CD4-positive, alpha-beta T cell treated with Interleukin-6 for 4 hours (primary cell): ENCODE measurements at regions not wholly inside any gene's neighbourhood (a gene's known extent, or its start where the extent isn't known, plus 50 kb on each side); places are given as distances from the start of the nearest gene placed in this dataset.
A peak's percentile ranks its signal among the peaks of the same experiment; 100 is the strongest.
"Not testable (repeated sequence)": the region's sequence is repeated elsewhere in the genome, so short reads cannot be mapped to it uniquely, and the experiment has no call there.

ENCODE experiments used
- DNase-seq: peaks from one replicate; pipeline ENCODE4 v3.0.0-alpha.2; 2020; ENCODE audit warnings: mixed read lengths

DNA sequence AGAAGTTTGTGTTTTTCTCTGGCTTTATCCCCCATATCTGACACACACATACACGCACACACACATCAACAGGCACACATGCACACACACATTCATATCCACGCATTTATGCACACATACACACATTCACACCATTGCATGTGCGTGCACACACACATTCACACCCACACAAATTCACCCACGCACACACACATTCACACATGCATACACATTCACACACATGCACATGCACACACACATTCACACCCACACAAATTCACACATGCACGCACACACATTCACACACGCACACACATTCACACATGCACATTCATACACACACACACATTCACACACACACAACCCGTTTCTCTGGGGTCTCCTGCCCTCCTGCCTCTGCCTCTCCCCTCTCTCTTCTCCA, 264.2 kb downstream of the BCL11B start:
- DNase-seq = no peak

DNA sequence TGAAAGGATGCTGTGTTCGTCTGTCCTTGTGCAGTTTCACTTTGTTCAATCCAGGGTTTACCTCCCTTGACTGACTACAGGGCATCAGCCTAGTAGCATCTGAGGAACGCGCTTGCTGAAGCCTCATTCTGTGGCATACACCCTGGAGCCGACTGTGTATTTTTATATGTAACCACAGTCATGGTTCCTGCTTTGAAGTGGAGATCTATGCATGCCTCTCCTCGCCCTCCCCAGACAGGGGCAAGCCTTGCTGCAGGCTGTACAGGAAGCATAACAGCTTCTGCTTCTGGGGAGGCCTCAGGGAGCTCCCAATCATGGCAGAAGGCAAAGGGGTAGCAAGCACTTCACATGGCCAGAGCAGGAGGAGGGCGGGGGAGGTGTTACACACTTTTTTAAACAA, 262.1 kb downstream of the BCL11B start:
- peak; percentile 48 for DNase-seq

DNA sequence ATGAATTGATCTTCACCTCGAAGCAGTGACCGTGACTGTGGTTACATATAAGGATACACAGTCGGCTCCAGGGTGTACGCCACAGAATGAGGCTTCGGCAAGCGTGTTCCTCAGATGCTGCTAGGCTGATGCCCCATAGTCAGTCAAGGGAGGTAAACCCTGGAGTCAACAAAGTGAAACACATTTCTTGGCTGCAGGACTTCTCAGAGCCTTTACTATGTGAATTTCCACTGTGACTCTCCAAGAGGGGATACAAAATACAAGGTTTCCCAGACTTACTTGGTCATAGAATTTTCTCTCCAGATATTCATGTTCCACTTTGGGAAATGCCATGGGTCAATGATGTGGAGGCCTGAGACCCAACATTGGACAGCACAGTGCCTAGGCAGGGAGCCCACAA, 260.6 kb downstream of the BCL11B start:
- no peak for DNase-seq

DNA sequence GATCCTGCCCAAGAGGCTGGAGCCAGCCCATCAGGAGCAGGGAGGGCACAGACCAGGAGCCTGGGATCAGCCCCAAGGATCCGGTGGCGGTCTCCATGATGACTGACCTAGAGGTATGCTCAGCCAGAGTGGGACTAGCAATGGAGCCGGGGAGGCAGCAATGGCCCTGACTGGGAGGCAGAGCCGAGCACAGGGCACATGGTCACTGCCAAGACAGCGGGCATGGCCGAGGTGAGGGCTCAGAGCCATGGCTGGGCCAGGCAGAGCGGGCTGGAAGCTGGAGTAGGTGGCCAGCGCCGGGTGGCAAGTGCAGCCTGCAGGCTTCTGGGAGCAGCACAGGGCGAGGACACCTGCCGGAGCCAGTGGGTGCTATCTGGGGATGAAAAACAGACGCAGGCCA, 259.3 kb downstream of the BCL11B start:
- DNase-seq = no peak

DNA sequence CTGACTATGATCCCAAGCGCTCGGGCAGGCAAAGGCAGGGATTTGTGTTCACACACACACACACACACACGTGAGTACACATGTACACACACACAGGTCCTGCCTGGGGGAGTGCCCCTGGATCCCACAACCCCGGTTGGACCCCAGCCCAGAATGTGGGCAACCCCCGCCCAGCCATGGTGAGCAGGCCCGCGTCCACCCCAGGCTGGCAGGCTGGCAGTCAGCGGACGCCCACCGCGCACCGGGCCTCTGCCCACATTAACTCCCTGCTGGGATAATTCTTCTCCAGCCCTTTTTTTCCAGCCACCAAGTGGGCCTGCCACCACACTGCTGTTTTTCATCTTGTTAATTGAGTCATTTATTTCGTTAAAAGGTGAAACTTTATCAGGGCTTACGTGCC, 256.2 kb downstream of the BCL11B start:
- no peak for DNase-seq

DNA sequence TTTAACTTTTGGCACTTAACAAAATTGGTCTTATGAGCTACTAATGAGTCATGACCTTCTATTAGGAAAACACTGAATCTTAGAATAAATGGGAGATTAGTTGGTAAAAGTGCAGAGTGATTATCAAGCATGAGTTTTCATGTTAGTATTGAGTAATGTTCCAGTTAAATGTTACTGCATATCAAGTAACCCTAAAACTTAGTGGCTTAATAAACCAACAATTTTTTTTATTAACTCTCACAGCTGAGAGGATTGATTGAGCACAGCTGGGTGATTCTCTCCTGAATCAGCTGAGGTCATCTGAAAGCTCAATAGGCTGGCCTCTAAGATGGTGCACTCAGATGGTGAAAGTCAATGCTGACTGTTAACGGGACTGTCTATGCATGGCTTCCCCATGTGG, 248.6 kb downstream of the BCL11B start:
- no peak for DNase-seq

DNA sequence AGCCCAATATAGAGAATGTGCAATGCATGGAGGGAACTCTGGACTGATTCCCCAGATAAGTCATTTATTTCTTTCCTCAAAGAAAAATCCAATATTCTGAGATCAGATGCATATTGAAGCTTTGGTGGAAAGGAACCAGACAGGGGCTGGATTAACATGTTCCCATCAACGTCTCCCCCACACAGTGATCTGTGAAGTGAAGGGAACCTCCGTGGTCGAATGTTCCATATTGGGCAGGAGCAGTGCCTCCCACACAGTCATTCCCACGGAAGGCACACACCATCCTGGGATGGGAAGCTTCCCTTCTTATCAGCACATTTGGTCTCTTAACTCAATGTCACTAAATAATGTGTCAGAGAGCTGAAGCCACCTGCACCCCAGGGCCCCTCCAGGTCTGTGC, 247.1 kb downstream of the BCL11B start:
- no peak for DNase-seq

DNA sequence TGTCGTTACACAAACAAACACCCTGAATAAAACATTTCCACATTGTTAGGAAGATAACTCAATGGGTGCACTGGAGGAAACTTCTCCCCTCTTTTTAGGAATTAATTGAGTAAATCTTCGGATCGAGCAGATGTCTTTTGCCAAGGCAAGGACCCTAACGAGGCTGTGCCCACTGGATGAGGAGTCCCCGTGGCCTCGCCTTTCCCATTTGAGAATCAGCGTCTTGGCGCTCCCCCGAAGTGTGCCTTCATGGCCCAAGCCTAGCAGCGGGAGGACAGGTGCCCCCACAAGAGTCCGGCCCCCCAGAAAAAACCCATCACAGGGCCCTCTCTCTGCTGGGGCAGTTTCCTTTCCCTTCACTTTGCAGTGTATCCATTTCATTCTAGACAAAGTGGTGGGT, 246.6 kb downstream of the BCL11B start:
- no peak for DNase-seq

DNA sequence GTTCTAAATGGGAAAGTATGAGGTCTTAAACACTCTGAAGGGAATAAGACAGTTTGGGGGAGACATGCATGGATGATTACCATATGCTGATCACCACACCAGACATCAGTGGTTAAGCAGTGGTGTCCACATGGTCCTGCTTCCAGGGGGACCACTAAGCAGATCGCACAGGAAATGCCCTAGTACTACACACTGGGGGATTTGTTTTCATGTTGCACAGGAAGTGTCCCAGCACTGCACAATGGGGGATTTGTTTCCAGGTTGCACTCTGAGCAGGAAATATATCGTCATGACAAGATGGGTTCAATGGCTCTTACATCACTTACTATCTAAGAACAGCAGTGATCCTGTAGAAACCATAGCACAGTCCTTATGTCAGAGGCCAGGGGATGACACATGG, 245.5 kb downstream of the BCL11B start:
- DNase-seq = no peak

DNA sequence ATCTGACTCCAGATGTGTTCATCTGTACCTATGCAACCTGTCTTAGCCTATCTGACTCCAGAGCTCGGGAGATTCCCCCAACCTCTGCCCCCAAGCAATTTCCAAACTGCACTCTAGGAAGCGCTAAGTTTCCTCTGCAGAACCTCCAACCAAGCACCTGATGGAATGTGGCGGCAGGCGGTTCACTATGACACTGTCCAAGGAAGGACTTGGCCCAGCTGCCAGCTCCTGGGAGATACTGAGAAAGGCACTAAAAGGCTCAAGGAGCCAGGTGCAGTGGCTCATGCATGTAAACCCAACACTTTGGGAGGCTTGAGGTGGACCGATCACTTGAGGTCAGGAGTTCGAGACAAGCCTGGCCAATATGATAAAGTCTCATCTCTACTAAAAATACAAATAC, 244.0 kb downstream of the BCL11B start:
- no peak for DNase-seq

DNA sequence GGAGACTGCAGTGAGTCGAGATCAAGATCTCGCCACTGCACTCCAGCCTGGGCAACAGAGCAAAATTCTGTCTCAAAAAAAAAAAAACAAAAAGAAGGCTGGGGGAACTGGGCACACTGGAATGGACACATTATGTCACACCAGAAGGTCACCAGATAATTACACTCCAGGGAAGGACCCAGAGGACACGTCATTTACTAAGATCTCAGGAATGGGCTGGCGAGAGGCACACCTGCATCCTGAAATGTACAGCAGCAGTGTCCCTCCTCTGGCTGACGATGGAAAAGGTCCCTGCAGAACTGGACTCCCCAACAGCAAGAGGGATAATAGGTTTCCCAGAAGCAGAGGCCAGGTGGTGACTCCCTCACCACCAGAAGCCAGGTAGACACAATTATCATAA, 243.5 kb downstream of the BCL11B start:
- no peak for DNase-seq

DNA sequence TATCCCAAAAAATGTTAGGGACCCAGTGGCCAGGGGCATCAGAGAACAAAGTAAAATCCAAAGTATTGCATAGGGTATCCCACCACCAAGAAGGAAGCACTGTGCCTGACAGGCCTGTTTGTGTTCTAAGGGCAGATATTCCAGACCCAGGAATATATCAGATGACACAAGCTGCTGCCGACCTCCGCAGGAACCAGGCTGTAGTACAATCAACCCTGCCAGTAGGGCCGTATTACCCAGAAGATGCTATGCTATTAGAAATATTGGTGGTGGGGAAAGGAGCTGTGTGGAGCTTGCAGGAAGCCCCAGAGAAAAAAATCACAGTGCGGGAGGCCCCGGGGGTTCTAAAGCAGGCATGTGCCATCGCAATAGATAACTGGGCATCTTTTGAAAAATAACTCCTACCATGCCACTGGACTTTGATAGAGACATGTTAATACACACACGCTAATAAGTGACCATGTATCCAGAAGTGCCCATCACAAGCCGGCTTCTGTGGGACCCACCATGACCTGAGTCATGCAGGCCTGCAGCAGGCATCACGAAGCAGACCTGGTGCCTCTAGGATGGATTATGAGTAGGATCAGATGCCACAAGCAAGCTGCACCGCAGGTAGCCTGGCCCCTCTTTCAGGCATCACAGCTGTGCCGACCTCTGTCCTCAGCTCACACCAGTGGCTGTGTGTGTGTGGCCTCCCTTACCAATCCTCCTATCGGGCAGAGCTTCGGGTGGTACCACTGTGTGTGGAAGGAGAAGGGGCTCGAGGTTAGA, 242.7 kb downstream of the BCL11B start:
- DNase-seq = no peak

DNA sequence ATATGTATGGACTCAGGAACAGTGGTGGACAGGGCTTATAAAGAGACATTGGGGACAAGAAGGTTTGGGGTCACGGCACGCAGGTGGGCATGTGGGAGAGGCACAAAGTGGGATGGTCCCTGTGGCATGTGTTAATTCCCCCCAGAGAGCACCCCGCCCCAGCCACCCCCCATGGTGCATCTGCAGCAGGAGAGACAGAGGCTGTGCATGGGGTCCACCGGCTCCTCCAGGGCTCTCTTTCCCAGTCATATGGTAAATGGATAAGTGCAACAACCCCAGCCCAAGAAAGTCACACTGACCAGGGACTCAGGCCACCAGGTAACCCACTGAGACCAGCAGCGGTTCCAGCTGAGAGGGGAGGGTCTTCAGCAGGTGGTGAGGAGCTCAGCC, 242.1 kb downstream of the BCL11B start:
- no peak for DNase-seq

DNA sequence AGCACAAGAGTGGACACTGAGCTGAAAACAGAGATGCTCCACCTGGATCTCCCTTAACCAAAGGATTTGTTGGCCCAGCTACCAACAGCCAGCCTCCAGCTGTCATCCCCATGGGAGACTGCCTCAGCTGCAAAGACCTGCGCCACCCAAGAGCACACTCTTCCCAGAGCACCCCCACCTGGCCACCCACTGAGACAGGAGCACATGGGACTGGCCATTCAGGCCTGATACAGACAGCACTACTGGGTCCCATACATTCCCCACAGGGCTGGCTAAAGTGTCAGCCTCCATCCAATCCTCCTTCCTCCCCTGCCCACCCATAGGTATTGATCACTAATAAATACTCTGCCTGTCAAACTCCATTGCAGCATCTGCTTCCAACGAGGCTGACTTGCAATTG, 241.5 kb downstream of the BCL11B start:
- DNase-seq = no peak

DNA sequence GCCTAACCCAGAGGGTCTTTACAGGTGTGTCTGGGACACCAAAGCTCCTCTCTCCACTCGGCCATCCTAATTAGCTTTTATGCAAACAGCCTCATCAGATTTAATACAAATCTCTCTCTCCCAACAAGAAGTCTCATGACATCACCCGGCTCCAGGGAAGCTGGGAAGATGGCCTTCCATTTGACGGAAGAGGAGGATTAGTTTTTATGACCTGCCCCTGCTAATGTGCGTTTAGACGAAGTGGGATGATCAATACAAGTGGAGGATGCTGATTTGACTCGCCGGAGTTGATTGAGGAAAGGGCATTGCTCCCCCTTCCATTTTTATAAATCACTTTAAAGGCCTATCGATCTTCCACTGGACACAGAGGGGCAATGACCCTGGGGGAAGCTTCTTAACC, 239.2 kb downstream of the BCL11B start:
- no peak for DNase-seq

DNA sequence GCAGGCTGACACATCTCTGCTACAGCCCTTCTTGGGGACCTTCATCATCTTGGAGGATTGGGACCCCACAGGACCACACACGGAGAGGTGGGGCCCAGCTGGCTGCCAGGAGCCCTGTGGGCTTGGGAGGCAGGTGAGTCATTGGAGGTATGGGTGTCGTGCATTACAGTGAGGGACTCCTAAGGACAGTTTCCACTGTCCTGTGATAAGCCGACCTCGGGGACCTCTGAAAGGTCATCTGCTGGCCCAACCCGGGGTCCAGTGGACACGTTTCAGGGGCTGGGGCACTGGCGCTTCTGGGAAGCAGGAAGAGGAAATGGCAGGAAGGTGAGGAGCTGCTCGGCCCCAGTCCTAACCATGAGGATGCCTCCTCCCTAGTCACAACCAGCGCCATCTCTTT, 238.0 kb downstream of the BCL11B start:
- DNase-seq = no peak

DNA sequence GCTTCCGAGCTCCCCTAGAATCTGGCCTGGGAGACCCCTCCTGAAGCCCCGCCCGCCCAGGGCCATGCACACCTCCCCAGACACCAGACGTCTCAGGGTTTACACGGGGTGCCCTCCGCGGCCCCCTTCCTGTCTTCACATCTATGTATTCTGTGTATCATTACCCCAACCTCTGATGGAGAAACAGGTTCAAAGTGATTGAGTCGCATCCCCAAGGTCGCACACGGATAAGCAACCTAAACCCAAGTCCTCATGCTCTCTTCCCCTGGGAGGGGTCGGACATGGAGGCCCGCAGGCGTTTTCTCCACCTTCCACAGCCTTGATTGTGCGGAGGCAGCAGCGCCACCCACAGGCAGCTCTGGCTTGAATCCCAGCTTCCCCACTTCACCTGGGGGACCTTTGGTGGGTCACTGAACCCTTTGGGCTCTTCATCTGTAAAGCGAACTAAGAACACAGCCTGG, 237.3 kb downstream of the BCL11B start:
- DNase-seq = no peak

DNA sequence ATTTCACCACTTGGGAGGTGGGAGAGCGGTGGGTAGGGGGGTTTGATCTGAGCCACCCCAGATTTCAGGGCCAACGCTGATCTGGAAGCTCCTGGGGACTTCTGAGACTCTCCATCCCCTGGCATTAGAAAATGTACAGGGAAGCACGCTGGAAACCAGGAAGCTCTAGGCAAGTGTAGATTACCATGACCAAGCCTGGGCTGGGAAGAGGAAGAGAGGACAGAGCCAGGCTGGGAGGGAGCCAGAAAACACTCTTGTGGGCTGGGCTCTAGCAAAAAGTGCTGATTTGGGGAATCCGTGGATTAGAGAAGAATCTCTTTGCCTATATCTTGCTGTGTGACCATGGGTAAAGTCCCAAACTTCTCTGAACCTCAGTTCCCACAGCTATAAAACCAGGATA, 236.7 kb downstream of the BCL11B start:
- no peak for DNase-seq

DNA sequence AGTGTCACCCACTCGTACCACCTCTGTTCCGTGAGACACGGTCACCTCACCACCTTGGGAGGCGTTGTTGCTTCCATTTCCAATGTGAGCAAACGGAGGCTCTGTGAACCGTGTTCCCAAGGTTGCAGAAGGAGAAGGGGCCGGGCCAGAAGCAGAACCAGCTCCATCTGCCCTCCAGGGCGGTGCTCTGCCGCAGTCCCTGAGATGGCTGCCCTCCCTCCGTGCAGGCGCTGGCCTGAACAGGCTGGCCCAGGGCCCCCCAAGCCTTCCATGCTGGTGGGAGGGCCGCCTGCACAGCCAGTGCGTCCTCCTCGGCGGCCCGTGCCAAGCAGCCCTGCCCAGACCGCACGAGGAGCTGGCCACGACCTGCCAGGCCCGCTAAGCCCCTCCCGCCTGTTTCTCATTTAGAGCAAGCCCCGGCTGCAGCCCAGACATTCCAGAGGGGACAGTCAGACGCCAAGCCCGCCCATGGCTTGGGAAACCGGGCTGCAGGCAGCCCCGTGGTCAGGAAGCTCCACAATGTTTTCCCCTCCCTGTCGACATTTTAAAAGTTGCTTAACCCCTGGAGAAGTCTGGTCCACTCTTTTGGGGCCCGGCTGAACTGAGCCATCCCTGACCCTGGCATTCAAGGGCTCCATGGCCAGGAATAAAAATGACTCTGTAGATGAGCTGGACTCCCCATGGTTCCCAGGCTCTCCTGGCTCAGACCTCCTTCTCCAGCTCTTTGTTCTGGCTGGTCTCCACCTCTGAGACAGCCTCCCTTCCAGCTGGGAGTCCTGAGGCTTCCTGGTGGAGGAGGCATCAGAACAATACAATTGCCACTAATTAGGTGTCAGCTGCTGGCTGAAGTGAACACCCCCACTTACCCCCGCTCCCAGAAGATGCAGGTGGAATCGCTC, 236.0 kb downstream of the BCL11B start:
- no peak for DNase-seq

DNA sequence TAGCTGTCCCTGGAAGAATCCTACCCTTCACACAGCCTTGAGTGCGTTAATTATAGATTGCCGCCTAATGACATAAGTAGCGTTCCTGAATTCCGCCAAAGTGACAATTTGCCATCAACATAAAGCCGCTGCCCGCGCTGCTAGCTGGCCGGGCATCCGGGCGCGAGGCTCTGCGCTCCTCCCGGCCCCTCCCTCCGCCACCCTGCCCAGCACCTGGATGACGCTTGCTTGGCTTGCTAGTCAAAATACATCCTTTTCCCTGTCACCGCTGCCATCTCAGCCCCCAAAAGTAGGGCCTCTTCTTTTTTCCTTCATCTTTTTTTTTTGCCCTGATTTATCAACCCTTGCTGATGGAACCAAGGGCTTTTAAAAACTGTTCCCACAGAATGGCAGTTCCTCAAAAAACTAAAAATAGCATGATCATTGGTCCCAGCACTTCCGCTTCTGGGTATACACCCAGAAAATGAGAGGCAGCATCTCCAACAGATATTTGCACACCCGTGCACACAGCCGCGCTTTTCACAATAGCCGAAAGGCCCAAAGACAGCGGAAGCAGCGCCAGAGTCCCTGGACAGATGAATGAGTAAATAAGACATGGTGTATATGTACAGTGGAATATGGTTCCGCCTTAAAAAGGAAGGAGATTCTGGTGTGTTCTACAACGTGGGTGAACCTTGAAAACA, 235.2 kb downstream of the BCL11B start:
- no peak for DNase-seq

DNA sequence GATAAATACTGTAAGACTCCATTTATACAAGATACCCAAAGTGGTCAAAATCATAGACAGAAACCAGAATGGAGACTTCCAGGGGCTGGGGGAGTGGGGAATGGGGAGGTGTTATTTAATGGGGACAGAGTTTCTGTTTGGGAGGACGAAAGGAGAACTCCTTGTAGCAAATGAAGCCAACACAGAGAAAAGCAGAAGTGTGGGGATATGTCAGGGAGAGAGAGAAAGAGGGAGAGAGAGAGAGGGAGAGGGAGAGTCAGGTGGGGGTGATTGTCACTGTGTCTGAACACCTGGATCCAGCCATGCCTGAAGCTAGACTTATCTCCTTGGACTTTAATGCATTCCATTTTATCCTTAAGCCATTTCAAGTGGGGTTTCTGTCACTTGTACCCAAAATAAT, 234.7 kb downstream of the BCL11B start:
- not testable (repeated sequence) for DNase-seq

DNA sequence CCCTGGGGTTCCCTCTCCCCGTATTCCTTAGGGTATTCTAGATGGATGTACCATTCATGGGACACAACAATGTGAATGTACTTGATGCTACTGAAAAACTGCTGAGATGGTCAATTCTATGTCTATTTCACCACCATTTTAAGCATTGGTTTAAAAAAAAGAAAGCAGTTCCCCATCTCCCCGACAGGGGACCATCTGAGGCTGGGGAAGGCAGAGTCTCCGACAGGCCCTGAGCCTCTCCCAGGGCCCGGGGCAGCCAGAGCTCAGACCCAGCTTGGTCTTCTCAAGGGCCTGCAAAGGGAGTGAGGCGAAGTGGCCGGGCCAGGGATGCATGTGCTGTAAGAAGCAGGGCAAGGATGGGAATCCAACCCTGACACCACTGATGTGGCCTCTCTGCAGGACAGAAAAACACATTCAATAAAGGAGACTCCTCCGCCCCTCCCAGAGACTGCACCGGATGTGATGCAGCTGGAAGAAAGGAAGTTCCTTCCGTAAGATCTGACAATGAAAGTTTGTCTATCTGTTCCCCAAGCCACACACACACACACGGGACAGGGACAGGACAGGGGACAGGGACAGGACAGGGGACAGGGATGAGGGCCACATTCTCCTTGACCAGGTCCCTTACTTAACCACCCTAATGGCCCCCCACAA, 234.1 kb downstream of the BCL11B start:
- DNase-seq = no peak

DNA sequence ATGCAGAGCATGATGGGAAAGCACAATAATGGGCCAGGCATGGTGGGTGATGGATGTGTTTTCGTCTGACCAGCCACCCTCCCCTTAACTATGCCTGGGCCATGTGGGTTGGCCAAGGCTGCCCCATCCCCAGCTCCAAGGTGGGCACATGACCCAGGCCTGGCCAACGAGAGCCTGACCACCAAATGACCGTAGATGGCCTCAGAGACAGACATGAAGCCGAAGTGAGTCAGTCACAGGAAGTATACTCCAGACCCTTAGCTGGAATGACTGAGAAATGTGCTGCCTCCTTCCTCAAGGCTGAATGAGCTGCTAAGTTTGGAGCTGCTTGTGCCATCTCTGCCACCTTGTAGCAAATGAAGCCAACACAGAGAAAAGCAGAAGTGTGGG, 233.6 kb downstream of the BCL11B start:
- DNase-seq = no peak
